ENCODE measurements at regions not wholly inside any gene's neighbourhood (a gene's known extent, or its start where the extent isn't known, plus 50 kb on each side); places are given as distances from the start of the nearest gene placed in this dataset.

DNA sequence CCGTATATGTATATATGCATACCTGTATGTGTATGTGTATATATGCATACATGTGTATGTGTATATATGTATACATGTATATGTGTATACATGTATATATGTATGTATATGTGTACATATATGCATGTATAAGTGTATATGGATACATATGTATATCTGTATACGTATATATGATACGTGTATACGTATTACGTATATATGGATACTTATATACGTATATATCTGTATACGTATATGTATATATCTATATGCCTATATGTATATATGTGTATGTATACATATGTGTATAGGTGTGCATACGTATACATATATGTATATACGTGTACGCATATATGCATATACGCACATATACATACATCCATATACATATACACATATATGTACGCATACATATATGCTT lies 681.6 kb upstream of the ANO3 start:
- Mint-ChIP-seq H3K27me3 (ENCODE audit: low read depth) (no peaks in the 10 kb centered on the region), H3K4me3 (no peak overlapping the region)
- POLR2A ChIA-PET = no interaction called here

DNA sequence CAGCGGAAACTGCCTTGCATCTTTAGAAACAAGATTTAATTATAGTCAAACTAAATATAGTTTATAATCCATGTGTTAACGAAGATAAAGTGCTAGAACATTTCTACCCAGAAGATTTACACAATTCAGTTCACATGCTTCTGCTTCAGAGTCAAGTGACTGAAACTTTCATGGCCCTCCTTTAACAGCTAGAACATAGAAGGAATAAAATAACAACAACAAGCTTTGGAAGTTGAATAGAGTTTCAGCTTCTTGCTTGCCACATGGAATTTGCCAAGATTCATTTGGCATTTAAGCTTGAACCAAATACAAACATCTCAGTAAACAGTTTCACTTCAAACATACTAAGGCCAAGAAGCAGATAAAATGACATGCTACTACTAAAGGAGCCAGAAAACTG lies 676.3 kb upstream of the ANO3 start:
- ChIA-PET CTCF (no interaction called here), POLR2A (no interaction called here)
- ATAC-seq = no peak
- DNase-seq = no peak
- H3K4me3 Mint-ChIP-seq = no peak overlapping the region
- H3K27me3 Mint-ChIP-seq (ENCODE audit: low read depth) = no peaks in the 10 kb centered on the region
- H3K4me1 Mint-ChIP-seq (ENCODE audit: low read depth) = no peaks in the 10 kb centered on the region
- H3K9me3 Mint-ChIP-seq (ENCODE audit: insufficient read depth) = peaks cover 8% of the 10 kb centered on the region
- H3K27ac Mint-ChIP-seq = no peak overlapping the region
- H3K36me3 Mint-ChIP-seq (ENCODE audit: low read depth) = no peaks in the 10 kb centered on the region

More for the DNA sequence above, 681.6 kb upstream of the ANO3 start:
- Mint-ChIP-seq H3K27ac (no peak overlapping the region), H3K4me1 (ENCODE audit: low read depth) (no peaks in the 10 kb centered on the region), H3K9me3 (ENCODE audit: insufficient read depth) (peaks cover 10% of the 10 kb centered on the region), H3K36me3 (ENCODE audit: low read depth) (no peaks in the 10 kb centered on the region)
- DNase-seq = no peak
- CTCF ChIA-PET = no interaction called here
- ATAC-seq = no peak

DNA sequence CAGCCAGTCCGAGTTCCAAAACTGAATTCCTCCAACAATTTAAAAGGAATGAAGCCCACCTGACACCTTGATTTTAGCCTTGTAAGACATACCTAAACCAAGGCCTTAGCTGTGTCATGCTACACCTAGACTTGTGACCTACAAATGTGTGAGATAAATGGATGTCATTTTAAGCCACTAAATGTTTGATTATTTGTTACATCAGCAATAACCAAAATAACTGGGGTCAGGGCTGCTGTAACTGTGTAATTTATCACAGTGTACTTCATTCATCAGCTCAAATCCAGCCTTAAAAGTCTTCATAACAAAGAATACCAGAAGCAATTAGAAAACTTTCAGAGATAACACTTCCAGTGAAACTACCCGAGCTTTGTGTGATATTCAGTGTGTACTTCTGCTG lies 673.0 kb upstream of the ANO3 start:
- ATAC-seq (no peak), DNase-seq (no peak)
- Mint-ChIP-seq H3K36me3 (ENCODE audit: low read depth) (no peaks in the 10 kb centered on the region), H3K27ac (no peak overlapping the region), H3K27me3 (ENCODE audit: low read depth) (no peaks in the 10 kb centered on the region), H3K4me1 (ENCODE audit: low read depth) (no peaks in the 10 kb centered on the region), H3K4me3 (no peak overlapping the region), H3K9me3 (ENCODE audit: insufficient read depth) (peaks cover 12% of the 10 kb centered on the region)
- ChIA-PET POLR2A (no interaction called here), CTCF (no interaction called here)

DNA sequence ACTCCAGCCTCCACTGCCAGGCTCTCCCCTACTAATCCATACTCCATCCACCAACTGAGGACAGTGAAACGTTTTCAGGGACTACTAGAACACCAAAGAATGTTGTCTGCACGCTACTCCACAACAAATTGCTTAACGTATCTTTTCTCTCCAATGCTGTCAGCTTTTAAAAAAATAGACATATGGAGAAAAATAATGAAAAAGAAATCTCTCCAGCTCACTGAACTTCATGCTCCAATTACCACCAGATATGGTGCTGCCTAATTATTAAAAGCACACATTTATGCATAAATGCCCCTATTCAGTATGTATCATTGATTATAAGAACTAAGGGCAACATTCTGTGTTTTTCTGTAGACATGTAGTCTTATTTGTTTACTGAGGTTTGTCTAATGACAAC lies 672.2 kb upstream of the ANO3 start:
- H3K4me1 Mint-ChIP-seq (ENCODE audit: low read depth) = no peaks in the 10 kb centered on the region
- H3K4me3 Mint-ChIP-seq = no peak overlapping the region
- no peaks in the 10 kb centered on the region for H3K36me3 Mint-ChIP-seq (ENCODE audit: low read depth)
- peaks cover 12% of the 10 kb centered on the region for H3K9me3 Mint-ChIP-seq (ENCODE audit: insufficient read depth)
- H3K27ac Mint-ChIP-seq = no peak overlapping the region
- ChIA-PET POLR2A (no interaction called here), CTCF (no interaction called here)
- no peak for ATAC-seq
- DNase-seq = no peak
- H3K27me3 Mint-ChIP-seq (ENCODE audit: low read depth) = no peaks in the 10 kb centered on the region

DNA sequence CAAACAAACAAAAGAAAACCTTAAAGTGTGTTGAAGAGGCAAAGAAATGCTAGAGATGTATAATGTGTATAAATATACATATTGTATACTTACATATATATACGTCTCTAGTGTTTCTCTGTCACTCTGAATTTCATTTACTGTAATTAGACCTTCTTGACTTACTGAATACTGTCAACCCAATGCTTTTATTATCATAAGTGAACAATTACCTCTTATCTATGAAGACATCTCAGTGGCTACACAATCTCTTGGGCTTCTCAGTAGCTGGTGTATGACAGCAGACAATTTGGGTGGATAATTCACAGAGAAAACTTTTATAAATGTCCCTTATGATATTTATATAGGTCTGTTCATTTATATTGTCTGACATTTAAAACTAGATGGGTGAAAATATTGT lies 664.1 kb upstream of the ANO3 start:
- ChIA-PET CTCF (no interaction called here), POLR2A (no interaction called here)
- no peaks in the 10 kb centered on the region for H3K36me3 Mint-ChIP-seq (ENCODE audit: low read depth)
- DNase-seq (no peak), ATAC-seq (no peak)
- H3K27me3 Mint-ChIP-seq (ENCODE audit: low read depth) = no peaks in the 10 kb centered on the region
- H3K27ac Mint-ChIP-seq = no peak overlapping the region
- H3K9me3 Mint-ChIP-seq (ENCODE audit: insufficient read depth) = peaks cover 3% of the 10 kb centered on the region
- H3K4me1 Mint-ChIP-seq (ENCODE audit: low read depth) = no peaks in the 10 kb centered on the region
- no peak overlapping the region for H3K4me3 Mint-ChIP-seq

DNA sequence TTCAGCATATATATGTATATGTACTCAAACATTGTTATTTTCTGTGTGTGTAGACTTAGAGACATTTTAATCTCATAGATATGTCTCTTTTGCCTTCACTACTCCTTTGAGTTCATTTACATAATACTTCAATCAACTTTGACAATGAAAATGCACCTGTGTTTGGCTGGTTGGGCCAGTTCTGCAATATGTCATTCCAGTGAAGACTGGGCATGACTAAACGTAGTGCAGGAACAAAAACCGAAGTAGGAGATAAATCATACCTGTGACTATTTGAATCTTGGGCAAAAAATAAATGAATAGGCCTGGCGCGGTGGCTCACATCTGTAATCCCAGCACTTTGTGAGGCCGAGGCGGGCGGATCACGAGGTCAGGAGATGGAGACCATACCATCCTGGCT lies 640.0 kb upstream of the ANO3 start:
- CTCF ChIA-PET = no interaction called here
- no peak overlapping the region for H3K27ac Mint-ChIP-seq
- ATAC-seq = no peak
- POLR2A ChIA-PET = no interaction called here
- peaks cover 13% of the 10 kb centered on the region for H3K9me3 Mint-ChIP-seq (ENCODE audit: insufficient read depth)
- DNase-seq = no peak
- no peaks in the 10 kb centered on the region for H3K4me1 Mint-ChIP-seq (ENCODE audit: low read depth)
- no peaks in the 10 kb centered on the region for H3K36me3 Mint-ChIP-seq (ENCODE audit: low read depth)
- H3K27me3 Mint-ChIP-seq (ENCODE audit: low read depth) = no peaks in the 10 kb centered on the region
- no peak overlapping the region for H3K4me3 Mint-ChIP-seq

DNA sequence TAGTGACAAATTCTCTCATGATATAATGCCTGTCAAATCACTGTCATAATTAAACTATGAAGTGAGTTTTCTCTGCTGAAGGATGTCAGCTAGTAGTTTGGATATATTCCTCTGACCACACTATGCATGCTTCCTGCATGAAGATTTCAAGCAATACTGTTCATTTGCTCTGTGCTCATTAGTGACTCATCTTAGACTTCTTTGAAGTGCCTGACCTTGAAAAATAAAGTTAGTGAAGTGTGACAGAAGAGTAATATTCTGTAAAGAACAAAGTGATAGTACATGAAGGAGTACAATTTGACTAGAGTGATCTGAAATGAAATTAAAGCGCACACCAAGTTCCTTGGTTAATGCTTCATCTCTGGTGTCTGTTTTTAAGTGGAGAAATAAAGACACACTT lies 629.5 kb upstream of the ANO3 start:
- ChIA-PET CTCF (no interaction called here), POLR2A (no interaction called here)
- no peaks in the 10 kb centered on the region for H3K27me3 Mint-ChIP-seq (ENCODE audit: low read depth)
- no peaks in the 10 kb centered on the region for H3K4me1 Mint-ChIP-seq (ENCODE audit: low read depth)
- no peak overlapping the region for H3K4me3 Mint-ChIP-seq
- ATAC-seq (no peak), DNase-seq (no peak)
- peaks cover 13% of the 10 kb centered on the region for H3K9me3 Mint-ChIP-seq (ENCODE audit: insufficient read depth)
- no peaks in the 10 kb centered on the region for H3K36me3 Mint-ChIP-seq (ENCODE audit: low read depth)
- H3K27ac Mint-ChIP-seq = no peak overlapping the region

DNA sequence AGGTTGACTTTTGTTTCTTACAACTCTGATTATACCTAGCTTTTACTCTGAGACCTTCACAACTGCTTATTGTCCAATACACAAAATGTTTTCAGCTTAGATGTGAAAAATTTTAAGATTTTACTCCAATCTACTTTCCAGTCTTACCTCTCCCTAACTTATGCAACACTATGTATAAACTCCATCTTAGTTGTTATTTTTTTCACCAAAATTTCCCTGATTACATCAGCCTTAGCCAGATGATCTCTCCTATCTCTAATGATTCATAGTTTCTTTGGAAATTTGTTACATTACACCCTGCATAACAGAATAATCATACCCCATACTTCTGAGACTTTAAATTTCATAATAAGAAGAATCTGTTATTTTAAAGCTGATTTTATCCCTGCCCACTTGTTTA lies 621.0 kb upstream of the ANO3 start:
- POLR2A ChIA-PET = no interaction called here
- H3K27me3 Mint-ChIP-seq (ENCODE audit: low read depth) = no peaks in the 10 kb centered on the region
- H3K27ac Mint-ChIP-seq = no peak overlapping the region
- no peak overlapping the region for H3K4me3 Mint-ChIP-seq
- H3K9me3 Mint-ChIP-seq (ENCODE audit: insufficient read depth) = peaks cover 21% of the 10 kb centered on the region
- no peaks in the 10 kb centered on the region for H3K4me1 Mint-ChIP-seq (ENCODE audit: low read depth)
- DNase-seq = no peak
- H3K36me3 Mint-ChIP-seq (ENCODE audit: low read depth) = no peaks in the 10 kb centered on the region
- no peak for ATAC-seq
- CTCF ChIA-PET = no interaction called here

DNA sequence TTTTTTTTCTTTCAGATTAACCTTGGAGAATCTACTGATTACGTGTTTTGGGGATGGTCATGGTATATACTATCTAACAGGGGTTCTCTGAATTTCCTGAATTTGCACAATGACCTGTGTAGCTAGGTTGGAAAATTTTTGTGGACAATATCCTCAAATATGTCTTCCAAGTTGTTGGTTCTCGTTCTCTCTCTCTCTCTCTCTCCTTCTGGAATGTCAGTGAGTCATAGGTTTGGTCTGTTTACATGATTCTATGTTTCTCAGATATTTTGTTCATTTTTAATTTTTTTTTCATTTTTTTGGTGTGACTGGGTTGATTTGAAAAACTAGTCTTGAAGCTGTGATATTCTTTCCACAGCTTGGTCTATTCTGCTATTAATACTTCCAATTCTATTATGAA lies 604.0 kb upstream of the ANO3 start:
- Mint-ChIP-seq H3K4me1 (ENCODE audit: low read depth) (no peaks in the 10 kb centered on the region), H3K9me3 (ENCODE audit: insufficient read depth) (peaks cover 12% of the 10 kb centered on the region)

DNA sequence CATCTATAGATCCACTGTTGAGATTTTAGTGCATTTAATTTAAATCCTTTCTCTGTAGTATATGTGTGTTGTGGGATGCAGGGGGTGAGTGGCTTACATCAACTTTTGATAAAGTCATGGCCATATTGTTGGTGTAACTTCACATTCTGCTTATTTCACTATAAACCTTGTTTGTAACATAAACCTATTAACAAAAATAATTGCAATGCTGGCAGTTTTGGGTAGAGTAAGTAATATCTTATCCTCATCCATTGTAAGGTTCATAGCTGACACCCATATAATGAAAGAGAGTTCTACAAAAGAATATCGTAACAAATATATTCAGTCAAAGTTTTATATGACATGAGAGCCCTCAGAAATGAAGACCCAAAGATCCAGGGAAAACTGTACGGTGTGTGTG lies 601.7 kb upstream of the ANO3 start:
- H3K4me3 Mint-ChIP-seq = no peak overlapping the region
- H3K4me1 Mint-ChIP-seq (ENCODE audit: low read depth) = no peaks in the 10 kb centered on the region
- CTCF ChIA-PET = no interaction called here
- no peaks in the 10 kb centered on the region for H3K27me3 Mint-ChIP-seq (ENCODE audit: low read depth)
- no peak for ATAC-seq
- peaks cover 8% of the 10 kb centered on the region for H3K9me3 Mint-ChIP-seq (ENCODE audit: insufficient read depth)
- no peak overlapping the region for H3K27ac Mint-ChIP-seq
- POLR2A ChIA-PET = no interaction called here
- no peak for DNase-seq
- H3K36me3 Mint-ChIP-seq (ENCODE audit: low read depth) = no peaks in the 10 kb centered on the region

More for the DNA sequence above, 604.0 kb upstream of the ANO3 start:
- DNase-seq (no peak), ATAC-seq (no peak)
- POLR2A ChIA-PET = no interaction called here
- Mint-ChIP-seq H3K27ac (no peak overlapping the region), H3K36me3 (ENCODE audit: low read depth) (no peaks in the 10 kb centered on the region), H3K4me3 (no peak overlapping the region), H3K27me3 (ENCODE audit: low read depth) (no peaks in the 10 kb centered on the region)
- CTCF ChIA-PET = no interaction called here

DNA sequence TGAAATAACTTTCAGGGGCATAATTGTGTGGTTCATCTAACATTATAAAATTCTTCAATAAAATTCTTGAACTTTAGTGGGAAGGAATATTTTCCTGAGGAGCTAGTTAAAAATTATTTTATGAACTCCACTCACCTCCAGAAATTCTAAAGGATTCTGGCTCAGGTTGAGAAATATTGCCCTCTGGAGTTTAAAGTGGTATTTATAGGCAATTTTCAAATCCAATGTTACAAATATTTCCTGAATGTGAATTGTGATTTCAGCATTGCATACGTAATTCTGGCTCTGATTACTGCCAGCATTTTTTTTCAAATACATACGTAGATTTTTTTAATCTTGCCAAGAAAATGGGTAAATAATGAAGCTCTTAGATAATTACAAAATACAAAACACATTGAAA lies 598.2 kb upstream of the ANO3 start:
- ChIA-PET CTCF (interaction anchor here (1.1 kb wide), 1 partner anchor 21 kb away, joined by 3 read pairs; no protein-coding TSS in a partner anchor), POLR2A (no interaction called here)
- ATAC-seq = no peak
- no peaks in the 10 kb centered on the region for H3K27me3 Mint-ChIP-seq (ENCODE audit: low read depth)
- H3K4me3 Mint-ChIP-seq = no peak overlapping the region
- no peak for DNase-seq
- no peaks in the 10 kb centered on the region for H3K9me3 Mint-ChIP-seq (ENCODE audit: insufficient read depth)
- H3K36me3 Mint-ChIP-seq (ENCODE audit: low read depth) = no peaks in the 10 kb centered on the region
- H3K4me1 Mint-ChIP-seq (ENCODE audit: low read depth) = no peaks in the 10 kb centered on the region
- H3K27ac Mint-ChIP-seq = no peak overlapping the region

DNA sequence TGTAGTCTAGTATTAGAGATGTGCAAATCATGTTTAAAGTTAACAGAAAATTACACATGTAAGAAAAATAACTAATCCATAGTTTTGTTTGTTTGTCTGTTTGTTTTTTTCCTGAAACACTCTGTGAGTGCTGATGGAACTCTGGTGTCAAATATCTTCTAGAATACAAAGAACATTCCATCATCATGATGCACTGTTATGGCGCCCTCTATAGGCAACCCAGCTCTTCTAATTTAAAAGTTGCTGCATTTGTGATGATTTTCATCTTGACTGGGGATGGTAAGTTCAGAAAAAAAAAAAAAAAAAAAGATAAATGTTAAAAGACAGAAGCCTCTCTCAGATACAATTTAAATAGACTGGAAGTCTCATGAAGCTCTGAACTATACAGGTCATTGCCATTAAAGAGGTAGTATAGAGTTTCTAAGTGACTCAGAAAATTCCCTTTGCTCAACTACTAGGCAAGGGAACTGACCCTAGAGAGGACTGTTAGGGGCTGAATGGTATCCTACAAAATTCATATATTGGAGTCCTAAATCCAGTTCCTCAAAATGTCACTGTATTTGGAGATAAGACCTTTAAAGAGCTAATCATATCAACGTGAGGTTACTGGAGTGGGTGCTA lies 597.2 kb upstream of the ANO3 start:
- CTCF ChIA-PET = interaction anchor here (1.1 kb wide), 1 partner anchor 20 kb away, joined by 3 read pairs; no protein-coding TSS in a partner anchor

DNA sequence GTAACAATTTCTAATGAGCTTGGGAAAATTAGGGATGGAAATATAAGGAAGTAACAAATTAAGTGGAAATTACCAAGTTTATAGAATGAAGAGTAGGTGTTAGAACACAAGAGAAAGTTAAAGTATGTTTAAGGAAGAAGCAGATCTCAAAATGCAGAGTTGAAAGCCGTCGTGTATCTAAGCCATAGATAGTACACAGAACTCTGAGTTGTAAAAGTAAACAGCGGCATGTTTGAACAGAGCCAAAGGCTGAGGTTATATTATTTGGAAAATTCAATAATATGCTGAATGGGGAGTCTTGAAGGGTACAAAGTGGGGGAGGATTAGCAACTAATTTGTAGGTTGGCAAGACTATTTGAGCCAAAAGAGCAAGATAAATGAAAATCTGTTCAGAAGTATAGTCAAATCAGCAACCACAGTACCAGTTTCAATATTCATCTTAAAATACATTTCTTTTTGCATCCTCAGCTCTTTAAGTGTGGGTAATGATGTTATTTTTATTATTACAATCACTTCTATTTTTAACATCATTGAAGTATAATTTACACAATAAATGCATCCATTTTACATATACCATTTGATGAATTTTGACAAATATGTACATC lies 594.8 kb upstream of the ANO3 start:
- no peaks in the 10 kb centered on the region for H3K36me3 Mint-ChIP-seq (ENCODE audit: low read depth)
- ChIA-PET CTCF (no interaction called here), POLR2A (no interaction called here)
- DNase-seq = no peak
- H3K27me3 Mint-ChIP-seq (ENCODE audit: low read depth) = no peaks in the 10 kb centered on the region
- H3K9me3 Mint-ChIP-seq (ENCODE audit: insufficient read depth) = peaks cover 12% of the 10 kb centered on the region
- H3K27ac Mint-ChIP-seq = no peak overlapping the region
- H3K4me3 Mint-ChIP-seq = no peak overlapping the region
- H3K4me1 Mint-ChIP-seq (ENCODE audit: low read depth) = no peaks in the 10 kb centered on the region
- no peak for ATAC-seq

More for the DNA sequence above, 597.2 kb upstream of the ANO3 start:
- Mint-ChIP-seq H3K36me3 (ENCODE audit: low read depth) (no peaks in the 10 kb centered on the region), H3K4me3 (no peak overlapping the region), H3K9me3 (ENCODE audit: insufficient read depth) (peaks cover 4% of the 10 kb centered on the region), H3K4me1 (ENCODE audit: low read depth) (no peaks in the 10 kb centered on the region), H3K27ac (no peak overlapping the region), H3K27me3 (ENCODE audit: low read depth) (no peaks in the 10 kb centered on the region)
- POLR2A ChIA-PET = interaction anchor here (0.6 kb wide), 1 partner anchor 1989 kb away, joined by 4 read pairs; no protein-coding TSS in a partner anchor
- ATAC-seq = no peak
- DNase-seq = no peak

Data from activated CD8-positive, alpha-beta T cell treated with anti-CD3 and anti-CD28 coated beads, Interleukin-2, amount 10 ng/mL, durations not matched to agents 7 days and 5 days (primary cell).